Vagina (tissue), 2 donors: ENCODE measurements at regions not wholly inside any gene's neighbourhood (a gene's known extent, or its start where the extent isn't known, plus 50 kb on each side); places are given as distances from the start of the nearest gene placed in this dataset.

ENCODE experiments used
- CTCF ChIP-seq, 3 experiments: fragments of 450-650 bp in 2 of 3; fragments of 200-600 bp in 1 of 3; sonication (generic) in 1 of 3; IDR thresholded peaks; one replicate each; pipeline ENCODE4 v1.5.1; 2017 to 2019; ENCODE audit warnings: antibody characterized with exemption in 3 of 3, mild to moderate bottlenecking in 2 of 3, moderate library complexity in 2 of 3
- POLR2A ChIP-seq, 2 donors: fragments of 450-650 bp; IDR thresholded peaks; one replicate each; pipeline ENCODE4 v1.6.1; 2017; ENCODE audit warnings: antibody characterized with exemption in 2 of 2, mild to moderate bottlenecking in 2 of 2, moderate library complexity in 2 of 2
- POLR2AphosphoS5 ChIP-seq, 2 donors: sonication (generic); formaldehyde crosslinking; IDR thresholded peaks; one replicate each; pipeline ENCODE4 v1.9.0; 2017; ENCODE audit warnings: antibody characterized with exemption in 2 of 2, mild to moderate bottlenecking in 2 of 2, low read depth in 1 of 2; ENCODE audit not compliant: insufficient read depth in 1 of 2

- TF ChIP-seq POLR2A (IDR thresholded peaks at IDR 0.05), result no peak
- TF ChIP-seq CTCF (IDR thresholded peaks at IDR 0.05), result no peak
- TF ChIP-seq POLR2AphosphoS5 (IDR thresholded peaks at IDR 0.05; ENCODE audit: insufficient read depth in 1 of 2, low read depth in 1 of 2), result no peak
Observed at GRCh38 chr19:30675086-30675485, 302.9 kb downstream of the ZNF536 start.
